GM12873 (cell line): ENCODE measurements at regions not wholly inside any gene's neighbourhood (a gene's known extent, or its start where the extent isn't known, plus 50 kb on each side); places are given as distances from the start of the nearest gene placed in this dataset.

Source experiments
- TF ChIP-seq, protein P1 (sequence below): IDR thresholded peaks from 2 replicates; pipeline ENCODE4 v1.5.1; 2012; ENCODE audit warnings: low read depth, mild to moderate bottlenecking, moderate library complexity, low read length, control low read depth; ENCODE audit not compliant: insufficient read depth; ENCODE audit errors: missing control alignments

DNA sequence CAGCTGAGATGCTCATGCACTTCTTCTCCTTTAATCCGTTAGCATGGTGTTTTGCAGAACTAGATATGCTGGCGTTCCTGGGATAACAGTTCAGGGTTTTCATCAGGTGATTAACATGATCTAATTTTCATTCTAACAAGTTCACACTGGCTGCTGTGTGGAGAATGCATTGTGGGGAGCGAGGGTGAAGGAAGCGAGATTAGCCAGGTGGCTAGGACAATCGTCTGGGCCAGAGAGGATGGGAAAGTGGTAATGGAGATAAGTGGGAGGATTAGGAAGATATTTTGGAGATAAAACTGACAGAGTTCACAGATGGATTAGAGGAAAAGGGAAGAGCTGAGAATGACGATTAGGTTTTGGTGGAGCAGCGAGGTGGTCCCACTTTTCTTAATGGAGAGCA is 138.1 kb upstream of the MAGI3 start:
- TF ChIP-seq, protein P1, sequence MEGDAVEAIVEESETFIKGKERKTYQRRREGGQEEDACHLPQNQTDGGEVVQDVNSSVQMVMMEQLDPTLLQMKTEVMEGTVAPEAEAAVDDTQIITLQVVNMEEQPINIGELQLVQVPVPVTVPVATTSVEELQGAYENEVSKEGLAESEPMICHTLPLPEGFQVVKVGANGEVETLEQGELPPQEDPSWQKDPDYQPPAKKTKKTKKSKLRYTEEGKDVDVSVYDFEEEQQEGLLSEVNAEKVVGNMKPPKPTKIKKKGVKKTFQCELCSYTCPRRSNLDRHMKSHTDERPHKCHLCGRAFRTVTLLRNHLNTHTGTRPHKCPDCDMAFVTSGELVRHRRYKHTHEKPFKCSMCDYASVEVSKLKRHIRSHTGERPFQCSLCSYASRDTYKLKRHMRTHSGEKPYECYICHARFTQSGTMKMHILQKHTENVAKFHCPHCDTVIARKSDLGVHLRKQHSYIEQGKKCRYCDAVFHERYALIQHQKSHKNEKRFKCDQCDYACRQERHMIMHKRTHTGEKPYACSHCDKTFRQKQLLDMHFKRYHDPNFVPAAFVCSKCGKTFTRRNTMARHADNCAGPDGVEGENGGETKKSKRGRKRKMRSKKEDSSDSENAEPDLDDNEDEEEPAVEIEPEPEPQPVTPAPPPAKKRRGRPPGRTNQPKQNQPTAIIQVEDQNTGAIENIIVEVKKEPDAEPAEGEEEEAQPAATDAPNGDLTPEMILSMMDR = no peak

- TF ChIP-seq, protein P1 = no peak
Observed at GRCh38 chr1:113253187-113253586, 137.1 kb upstream of the MAGI3 start.

DNA sequence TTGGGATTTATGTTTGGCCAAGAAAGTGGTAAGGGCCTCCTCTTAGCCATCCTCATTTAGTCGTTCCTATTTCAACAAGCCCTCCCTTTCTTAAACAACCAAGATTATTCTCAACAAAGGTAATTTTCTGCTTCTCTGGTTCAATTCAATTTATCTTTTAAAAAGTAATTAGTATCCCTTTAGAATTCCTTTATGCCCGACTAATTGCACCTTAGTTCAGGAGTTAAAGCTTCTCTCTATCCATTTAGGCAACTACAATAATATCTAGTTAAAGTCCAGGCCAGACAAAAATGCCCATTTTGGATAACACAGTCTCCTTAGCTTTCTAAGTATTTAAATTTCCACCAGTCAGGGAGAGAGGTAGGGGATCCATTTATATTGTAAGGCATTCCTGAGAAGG is 136.7 kb upstream of the MAGI3 start:
- TF ChIP-seq, protein P1 = no peak

GRCh38 chr1:113255038-113255719 is 135.1 kb upstream of the MAGI3 start:
- TF ChIP-seq, protein P1 = no peak

DNA sequence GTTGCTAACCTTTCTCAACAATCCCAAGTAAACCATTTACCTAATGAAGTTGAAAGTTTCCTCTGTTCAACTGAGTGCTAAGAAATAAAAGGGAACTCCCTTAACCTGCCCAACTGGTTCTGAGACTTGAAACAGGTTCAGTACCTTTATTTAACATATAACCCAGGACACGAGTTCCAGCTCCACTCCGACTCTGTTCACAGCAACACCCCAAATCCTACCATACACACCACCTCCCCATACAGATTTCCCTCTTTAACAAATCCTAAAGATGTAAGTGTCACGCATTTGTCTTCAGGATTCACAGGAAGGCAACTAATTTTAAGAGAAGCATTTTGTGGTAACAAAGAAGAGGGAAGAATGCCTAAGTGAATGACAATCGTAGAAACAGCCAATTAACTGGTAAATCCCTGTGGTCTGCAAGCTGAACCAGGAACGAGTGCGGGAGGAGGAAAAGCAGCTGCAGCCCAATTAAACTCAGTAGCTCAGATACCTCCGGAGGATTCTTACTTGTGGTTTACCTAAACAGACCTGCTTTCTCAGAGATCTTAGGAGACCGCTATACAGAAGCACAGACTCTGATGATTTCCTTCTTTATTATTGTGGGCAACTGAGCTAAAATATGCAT is 134.5 kb upstream of the MAGI3 start:
- TF ChIP-seq, protein P1 = no peak

- TF ChIP-seq, protein P1 = no peak
Observed at GRCh38 chr1:113256348-113256729, 134.0 kb upstream of the MAGI3 start.

DNA sequence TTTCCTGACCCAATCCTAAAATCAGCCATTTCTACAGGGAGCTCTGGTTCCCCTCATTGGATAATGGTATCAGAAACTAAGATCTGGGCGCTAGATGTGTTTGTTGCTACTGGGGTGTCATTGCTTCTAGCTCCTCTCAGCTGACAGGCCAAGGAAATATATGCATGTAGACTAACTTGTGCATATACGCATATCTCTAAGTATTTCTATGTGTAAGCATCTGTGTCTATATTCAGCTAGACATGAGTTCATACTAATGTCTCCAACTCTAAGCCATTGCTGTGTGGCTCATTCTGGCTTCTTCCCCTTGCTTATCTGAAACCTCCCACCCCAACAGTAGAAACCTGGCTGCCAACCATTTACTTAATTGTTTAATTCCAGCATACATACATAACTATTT is 130.3 kb upstream of the MAGI3 start:
- TF ChIP-seq, protein P1 = no peak
